ENCODE measurements at regions not wholly inside any gene's neighbourhood (a gene's known extent, or its start where the extent isn't known, plus 50 kb on each side); places are given as distances from the start of the nearest gene placed in this dataset.

DNA sequence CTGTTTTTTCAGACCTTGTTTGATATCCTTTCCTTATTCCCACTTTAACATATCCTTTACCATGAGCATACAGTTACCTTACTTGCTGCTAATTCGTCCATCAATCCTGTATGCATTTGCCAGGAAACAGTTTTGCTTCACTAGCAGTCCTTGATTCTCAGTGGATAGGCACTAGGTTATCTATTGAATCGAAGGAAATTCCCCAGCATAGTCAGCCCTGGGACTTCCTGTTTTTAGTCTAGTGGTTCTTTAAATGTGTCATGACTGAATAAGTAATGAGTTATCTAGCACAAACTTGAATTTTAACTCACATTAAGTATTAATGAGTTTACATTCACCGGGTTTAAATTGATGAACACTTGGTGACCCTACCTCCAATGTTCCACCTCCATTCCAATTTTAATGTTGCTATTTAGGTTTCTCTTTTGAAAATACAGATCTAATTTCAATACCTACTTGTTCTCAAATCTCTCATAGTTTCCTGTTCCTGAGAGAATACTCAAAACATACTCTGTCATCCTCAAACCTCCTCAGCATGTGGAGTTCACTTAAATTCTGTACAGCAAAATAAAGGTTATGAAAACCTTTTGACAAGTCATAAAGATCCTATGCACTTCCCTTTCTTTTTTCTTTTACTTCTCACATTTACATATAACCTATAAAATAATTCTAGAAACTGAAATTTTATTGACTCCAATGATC, 1375.1 kb upstream of the TENM4 start:
- Mint-ChIP-seq H3K27ac (no peak overlapping the region), H3K36me3 (ENCODE audit: low read depth) (no peaks in the 10 kb centered on the region), H3K27me3 (ENCODE audit: low read depth) (no peaks in the 10 kb centered on the region), H3K9me3 (no peaks in the 10 kb centered on the region), H3K4me3 (no peak overlapping the region), H3K4me1 (ENCODE audit: low read depth) (no peaks in the 10 kb centered on the region)
- DNase-seq (ENCODE audit: low spot score): no peak

DNA sequence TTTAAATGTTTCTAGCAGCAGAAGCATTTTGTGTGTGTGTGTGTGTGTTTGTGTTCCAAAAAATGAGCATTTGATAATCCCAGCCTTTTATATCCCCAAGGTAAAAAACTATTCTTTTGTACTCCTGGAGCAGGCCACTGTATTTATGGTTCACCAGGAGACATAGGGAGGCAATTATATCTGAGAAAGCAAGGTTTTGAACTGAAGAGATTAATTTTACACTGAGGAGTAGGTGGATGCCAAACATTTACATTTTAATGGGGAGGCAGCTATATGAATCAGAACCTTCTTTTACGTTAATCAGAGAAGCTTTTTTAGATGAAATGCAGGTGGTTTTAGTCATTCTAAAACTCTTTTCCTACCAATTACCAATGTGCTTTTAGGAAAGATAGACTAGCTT, 1374.0 kb upstream of the TENM4 start:
- Mint-ChIP-seq H3K27ac (no peak overlapping the region), H3K4me3 (no peak overlapping the region), H3K4me1 (ENCODE audit: low read depth) (no peaks in the 10 kb centered on the region), H3K9me3 (no peaks in the 10 kb centered on the region), H3K36me3 (ENCODE audit: low read depth) (no peaks in the 10 kb centered on the region), H3K27me3 (ENCODE audit: low read depth) (no peaks in the 10 kb centered on the region)
- no peak for DNase-seq (ENCODE audit: low spot score)

DNA sequence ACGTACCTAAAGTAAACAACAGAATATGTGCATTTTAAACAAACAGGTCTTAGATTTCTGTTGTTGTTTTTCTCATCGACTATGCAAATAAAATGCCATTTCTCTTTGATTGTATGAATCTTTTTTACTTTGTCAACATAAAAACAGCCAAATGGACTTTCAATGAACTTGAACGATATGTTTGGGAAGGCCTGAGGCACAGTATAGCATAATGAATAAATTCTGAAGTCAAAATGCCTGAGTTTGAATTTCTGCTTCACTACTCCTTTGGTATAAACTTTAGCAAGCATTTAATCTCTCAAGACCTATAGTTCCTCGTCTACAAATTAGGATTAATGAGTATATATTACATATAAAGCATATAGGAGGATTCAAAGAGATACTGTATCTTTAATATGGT, 1369.9 kb upstream of the TENM4 start:
- Mint-ChIP-seq H3K9me3 (no peaks in the 10 kb centered on the region), H3K27me3 (ENCODE audit: low read depth) (no peaks in the 10 kb centered on the region), H3K4me3 (no peak overlapping the region), H3K36me3 (ENCODE audit: low read depth) (no peaks in the 10 kb centered on the region), H3K27ac (no peak overlapping the region), H3K4me1 (ENCODE audit: low read depth) (no peaks in the 10 kb centered on the region)
- DNase-seq (ENCODE audit: low spot score): no peak

DNA sequence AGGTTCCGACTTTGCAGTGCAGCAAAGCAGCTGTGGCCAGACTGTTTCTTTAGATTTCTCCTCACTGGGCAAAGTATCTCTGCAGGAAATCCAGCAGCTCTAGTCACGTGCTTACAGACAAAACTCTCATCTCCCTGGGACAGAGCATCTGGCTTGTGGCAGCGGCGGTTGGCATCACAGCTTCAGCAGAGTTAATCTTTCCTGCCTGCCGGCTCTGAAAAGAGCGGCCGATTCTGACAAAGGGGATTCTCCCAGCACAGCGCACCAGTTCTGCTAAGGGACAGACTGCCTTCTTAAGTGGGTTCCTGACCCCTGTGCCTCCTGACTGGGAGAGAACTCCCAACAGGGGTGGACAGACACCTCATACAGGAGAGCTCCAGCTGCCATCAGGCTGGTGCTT, 1357.3 kb upstream of the TENM4 start:
- no peak overlapping the region for H3K4me3 Mint-ChIP-seq
- DNase-seq (ENCODE audit: low spot score): no peak
- H3K27me3 Mint-ChIP-seq (ENCODE audit: low read depth): no peaks in the 10 kb centered on the region
- H3K9me3 Mint-ChIP-seq: peaks cover 42% of the 10 kb centered on the region
- no peak overlapping the region for H3K27ac Mint-ChIP-seq
- no peaks in the 10 kb centered on the region for H3K36me3 Mint-ChIP-seq (ENCODE audit: low read depth)
- H3K4me1 Mint-ChIP-seq (ENCODE audit: low read depth): no peaks in the 10 kb centered on the region

DNA sequence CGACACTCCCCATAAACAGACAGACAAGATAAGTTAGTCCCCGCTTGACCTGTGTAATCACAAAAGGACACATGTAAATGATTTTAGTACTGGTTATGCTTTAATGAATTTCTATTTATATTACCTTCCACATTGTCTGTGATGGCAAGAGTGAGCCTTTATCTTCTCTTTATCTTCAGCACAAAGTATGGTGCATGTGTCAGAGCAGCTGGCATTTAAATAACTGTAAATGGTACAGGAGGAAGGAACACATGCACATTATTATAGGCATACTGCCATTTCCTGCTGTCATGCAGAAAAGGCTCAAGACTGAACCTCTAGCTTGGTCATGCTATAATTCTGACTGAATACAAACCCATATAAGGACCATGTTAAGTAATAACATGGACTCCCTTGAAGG, 1342.7 kb upstream of the TENM4 start:
- Mint-ChIP-seq H3K36me3 (ENCODE audit: low read depth) (no peaks in the 10 kb centered on the region), H3K4me3 (no peak overlapping the region), H3K4me1 (ENCODE audit: low read depth) (no peaks in the 10 kb centered on the region), H3K9me3 (peaks cover 38% of the 10 kb centered on the region), H3K27ac (no peak overlapping the region), H3K27me3 (ENCODE audit: low read depth) (no peaks in the 10 kb centered on the region)
- DNase-seq (ENCODE audit: low spot score): no peak

DNA sequence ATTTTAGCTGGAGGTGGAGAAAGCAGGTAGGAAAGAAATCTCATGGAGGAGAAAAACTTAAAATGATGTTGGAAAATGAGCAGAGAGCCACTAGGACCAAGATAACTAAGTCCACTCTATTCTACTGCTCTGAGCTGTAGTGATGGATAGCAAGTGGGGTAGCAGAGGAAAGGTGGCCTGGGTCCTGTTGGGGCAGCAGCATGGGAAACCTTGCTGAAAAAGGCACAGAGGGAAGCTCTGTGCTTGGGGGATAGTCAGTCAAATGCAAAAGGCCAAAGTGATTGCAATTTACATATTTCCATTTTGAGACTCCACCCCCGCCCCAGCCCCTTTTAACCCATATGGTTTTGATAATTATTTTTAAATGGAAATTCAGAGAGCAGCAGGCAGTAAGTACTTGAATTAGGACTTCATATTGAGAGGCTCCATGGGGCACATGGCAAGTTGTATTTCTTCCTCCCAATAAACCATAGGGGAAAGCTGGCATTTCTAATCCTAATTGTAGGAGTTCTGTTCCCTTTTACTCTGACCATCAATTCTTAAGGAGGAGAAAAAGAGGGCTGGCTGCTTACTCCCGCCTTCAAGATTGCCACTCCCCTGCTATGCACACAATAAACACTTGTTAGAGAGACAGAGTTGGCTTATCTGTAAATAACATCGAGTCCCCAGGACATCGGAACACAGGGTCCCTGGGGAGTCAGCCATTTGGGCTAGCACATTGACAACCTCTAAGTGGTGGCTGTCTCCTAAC, 1341.5 kb upstream of the TENM4 start:
- Mint-ChIP-seq H3K27ac (no peak overlapping the region), H3K4me1 (ENCODE audit: low read depth) (no peaks in the 10 kb centered on the region), H3K9me3 (peaks cover 32% of the 10 kb centered on the region), H3K36me3 (ENCODE audit: low read depth) (no peaks in the 10 kb centered on the region), H3K27me3 (ENCODE audit: low read depth) (no peaks in the 10 kb centered on the region), H3K4me3 (no peak overlapping the region)
- no peak for DNase-seq (ENCODE audit: low spot score)

DNA sequence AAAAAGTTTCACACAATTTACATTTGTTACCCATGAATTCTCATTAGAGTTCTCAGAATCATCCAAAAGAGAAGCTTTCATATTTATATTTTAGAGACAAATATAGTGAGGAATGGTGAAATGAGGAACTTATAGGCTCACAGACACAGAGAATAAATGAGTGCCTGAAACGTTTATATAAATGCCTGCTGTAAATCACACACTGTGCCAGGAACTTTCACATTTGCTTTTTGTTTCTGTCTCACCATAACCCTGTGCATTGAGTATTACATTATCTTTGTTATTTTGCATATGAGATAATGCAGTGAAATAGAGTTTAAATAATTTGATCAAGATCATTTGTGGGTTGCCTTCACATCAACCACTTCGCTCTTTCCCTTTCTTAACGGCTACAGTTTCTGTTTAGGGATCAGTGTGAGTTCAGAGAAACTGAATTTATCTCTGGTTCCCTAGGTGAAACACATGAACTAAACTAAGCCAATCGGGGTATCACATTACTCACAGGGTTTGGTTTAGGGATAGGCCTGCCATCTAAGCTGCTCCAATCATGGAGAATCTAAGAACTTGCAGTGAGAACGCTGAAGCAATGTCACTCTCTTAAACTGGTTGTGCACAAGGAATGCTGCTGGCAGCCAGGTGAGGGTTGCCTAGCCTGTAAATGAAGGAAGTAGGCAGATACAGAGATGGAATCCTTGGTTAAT, 1339.2 kb upstream of the TENM4 start:
- no peak for DNase-seq (ENCODE audit: low spot score)
- H3K36me3 Mint-ChIP-seq (ENCODE audit: low read depth): no peaks in the 10 kb centered on the region
- H3K9me3 Mint-ChIP-seq: peaks cover 27% of the 10 kb centered on the region
- no peaks in the 10 kb centered on the region for H3K4me1 Mint-ChIP-seq (ENCODE audit: low read depth)
- H3K4me3 Mint-ChIP-seq: no peak overlapping the region
- H3K27ac Mint-ChIP-seq: no peak overlapping the region
- H3K27me3 Mint-ChIP-seq (ENCODE audit: low read depth): no peaks in the 10 kb centered on the region

DNA sequence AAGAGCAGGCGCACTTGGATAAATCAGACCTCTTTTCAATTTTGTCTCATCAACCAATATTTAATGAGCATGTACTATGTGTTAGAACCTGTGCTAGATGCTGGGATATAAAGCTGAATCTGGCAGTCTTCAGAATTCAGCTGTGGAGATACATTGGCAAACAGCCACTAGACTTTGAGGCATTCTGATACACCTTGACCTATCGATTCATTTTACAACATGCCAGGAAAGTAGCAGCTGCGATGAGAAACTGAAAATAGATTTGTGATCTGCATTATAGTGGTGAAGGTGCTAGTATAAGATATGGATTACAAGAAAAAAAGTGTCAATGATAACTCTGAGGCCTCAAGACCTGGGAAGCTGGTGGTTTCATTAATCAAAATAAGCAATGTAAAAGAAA, 1338.1 kb upstream of the TENM4 start:
- peaks cover 21% of the 10 kb centered on the region for H3K9me3 Mint-ChIP-seq
- no peak overlapping the region for H3K27ac Mint-ChIP-seq
- DNase-seq (ENCODE audit: low spot score): no peak
- H3K27me3 Mint-ChIP-seq (ENCODE audit: low read depth): no peaks in the 10 kb centered on the region
- H3K4me3 Mint-ChIP-seq: no peak overlapping the region
- no peaks in the 10 kb centered on the region for H3K36me3 Mint-ChIP-seq (ENCODE audit: low read depth)
- H3K4me1 Mint-ChIP-seq (ENCODE audit: low read depth): no peaks in the 10 kb centered on the region

DNA sequence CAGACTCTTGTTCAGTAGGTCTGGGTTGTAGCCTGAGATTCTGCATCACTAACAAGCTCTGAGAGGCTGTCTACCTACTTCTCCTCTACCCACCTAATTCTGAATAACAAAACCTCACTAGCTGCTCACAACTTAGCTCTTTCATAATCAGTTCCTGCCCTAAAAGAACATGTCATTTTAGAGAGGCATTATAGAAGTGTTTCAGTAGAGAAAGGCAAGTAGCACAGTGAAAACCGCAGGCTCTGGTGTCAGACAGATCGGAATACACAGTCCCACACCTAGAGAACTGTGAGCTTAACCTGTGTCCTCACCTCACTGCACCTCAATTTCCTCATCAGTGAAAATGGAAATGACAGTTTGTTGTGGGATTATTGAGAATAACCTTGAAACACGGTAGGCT, 1337.6 kb upstream of the TENM4 start:
- Mint-ChIP-seq H3K27me3 (ENCODE audit: low read depth) (no peaks in the 10 kb centered on the region), H3K9me3 (peaks cover 18% of the 10 kb centered on the region), H3K36me3 (ENCODE audit: low read depth) (no peaks in the 10 kb centered on the region), H3K27ac (no peak overlapping the region), H3K4me3 (no peak overlapping the region), H3K4me1 (ENCODE audit: low read depth) (no peaks in the 10 kb centered on the region)
- no peak for DNase-seq (ENCODE audit: low spot score)

DNA sequence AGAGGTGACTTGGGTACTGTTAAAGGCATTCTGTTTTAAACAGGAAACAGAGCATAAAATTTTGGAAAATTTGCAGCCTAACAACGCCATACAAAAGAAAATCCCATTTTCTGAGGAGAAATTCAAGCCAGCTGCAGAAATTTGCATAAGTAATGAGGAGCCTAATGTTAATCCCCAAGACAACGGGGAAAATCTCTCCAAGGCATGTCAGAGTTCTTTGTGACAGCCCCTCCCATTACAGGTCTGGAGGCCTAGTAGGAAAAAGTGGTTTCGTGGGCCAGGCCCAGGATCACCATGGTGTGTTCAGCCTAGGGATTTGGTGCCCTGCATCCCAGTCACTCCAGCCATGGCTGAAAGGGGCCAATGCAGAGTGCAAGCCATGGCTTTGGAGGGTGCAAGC, 1333.1 kb upstream of the TENM4 start:
- Mint-ChIP-seq H3K4me3 (no peak overlapping the region), H3K36me3 (ENCODE audit: low read depth) (no peaks in the 10 kb centered on the region), H3K27me3 (ENCODE audit: low read depth) (no peaks in the 10 kb centered on the region), H3K4me1 (ENCODE audit: low read depth) (no peaks in the 10 kb centered on the region), H3K9me3 (peaks cover 23% of the 10 kb centered on the region), H3K27ac (no peak overlapping the region)
- no peak for DNase-seq (ENCODE audit: low spot score)

DNA sequence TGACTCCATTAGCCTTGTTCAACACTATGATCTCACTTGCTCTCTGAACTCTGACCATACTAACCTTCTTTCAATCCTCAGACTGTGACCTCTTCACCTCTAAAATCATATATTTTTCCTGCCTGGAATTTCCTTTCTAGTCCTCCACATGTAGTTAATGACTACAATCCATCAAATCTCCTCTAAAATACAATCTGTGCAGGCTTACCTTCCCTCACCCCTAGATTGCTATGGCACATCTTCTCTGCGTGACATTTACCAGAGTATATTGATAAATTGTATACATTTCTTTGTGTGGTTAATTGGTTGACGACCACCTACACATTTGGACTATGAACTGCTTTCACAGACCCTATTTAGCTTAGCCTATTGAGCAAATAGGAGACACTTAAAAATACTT, 1330.2 kb upstream of the TENM4 start:
- no peak overlapping the region for H3K27ac Mint-ChIP-seq

DNA sequence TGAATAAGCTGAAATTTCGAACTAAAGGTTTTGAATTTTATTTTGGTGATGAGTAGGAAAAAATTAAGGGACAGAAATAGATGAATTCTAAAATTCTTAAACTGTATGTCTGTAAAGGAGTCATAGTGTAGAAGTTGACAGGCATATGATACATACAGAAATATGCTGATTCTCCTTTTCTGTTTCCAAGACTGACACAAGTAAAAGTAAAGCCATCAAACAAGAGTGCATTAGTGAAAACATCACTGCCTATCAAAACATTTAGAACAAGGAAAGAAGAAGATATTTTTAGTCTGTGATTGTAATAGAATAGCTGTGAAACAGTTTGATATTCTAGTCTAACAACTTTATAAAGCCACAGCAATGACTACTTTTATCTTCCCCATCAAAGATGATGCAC, 1318.0 kb upstream of the TENM4 start:
- no peak for DNase-seq (ENCODE audit: low spot score)
- Mint-ChIP-seq H3K4me3 (no peak overlapping the region), H3K36me3 (ENCODE audit: low read depth) (no peaks in the 10 kb centered on the region), H3K4me1 (ENCODE audit: low read depth) (no peaks in the 10 kb centered on the region), H3K27ac (no peak overlapping the region), H3K27me3 (ENCODE audit: low read depth) (no peaks in the 10 kb centered on the region), H3K9me3 (peaks cover 22% of the 10 kb centered on the region)

More for the DNA sequence above, 1330.2 kb upstream of the TENM4 start:
- no peak overlapping the region for H3K4me3 Mint-ChIP-seq
- H3K36me3 Mint-ChIP-seq (ENCODE audit: low read depth): no peaks in the 10 kb centered on the region
- no peaks in the 10 kb centered on the region for H3K4me1 Mint-ChIP-seq (ENCODE audit: low read depth)
- DNase-seq (ENCODE audit: low spot score): no peak
- peaks cover 23% of the 10 kb centered on the region for H3K9me3 Mint-ChIP-seq
- no peaks in the 10 kb centered on the region for H3K27me3 Mint-ChIP-seq (ENCODE audit: low read depth)

DNA sequence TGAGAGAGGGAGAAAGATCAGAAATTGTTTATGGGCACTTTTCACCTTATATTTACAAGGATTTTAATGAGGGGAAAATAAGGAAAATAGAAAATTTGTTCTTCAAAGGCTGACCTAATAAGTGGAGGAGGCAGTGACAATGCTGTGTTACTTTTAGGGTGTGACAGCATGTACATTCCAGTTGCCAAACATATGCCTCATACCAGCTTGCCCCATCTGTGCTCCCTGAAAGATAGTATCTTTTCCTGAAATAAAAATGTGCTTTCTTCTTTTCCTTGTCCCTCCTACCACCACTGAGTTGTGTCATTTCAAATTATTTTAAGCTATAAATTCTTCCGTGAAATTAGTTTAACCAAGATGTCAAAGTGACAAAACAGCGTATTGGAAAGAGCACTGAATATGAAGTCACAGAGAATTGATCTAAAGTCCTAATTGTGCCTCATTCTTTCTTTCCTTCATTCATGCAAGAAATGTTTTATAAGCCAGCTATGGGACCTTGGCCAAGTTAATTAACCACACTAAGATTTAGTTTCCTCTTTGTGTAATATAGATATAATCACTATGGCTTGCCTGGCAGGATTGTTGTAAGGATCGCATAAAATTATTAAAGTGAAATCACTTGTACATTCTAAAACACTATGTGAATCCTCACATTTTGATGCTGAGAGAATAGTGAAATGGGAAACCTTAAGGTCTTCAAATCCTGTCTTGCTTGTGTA, 1307.5 kb upstream of the TENM4 start:
- Mint-ChIP-seq H3K4me1 (ENCODE audit: low read depth) (no peaks in the 10 kb centered on the region), H3K27ac (no peak overlapping the region), H3K9me3 (peaks cover 5% of the 10 kb centered on the region), H3K36me3 (ENCODE audit: low read depth) (no peaks in the 10 kb centered on the region), H3K4me3 (no peak overlapping the region), H3K27me3 (ENCODE audit: low read depth) (no peaks in the 10 kb centered on the region)
- no peak for DNase-seq (ENCODE audit: low spot score)

DNA sequence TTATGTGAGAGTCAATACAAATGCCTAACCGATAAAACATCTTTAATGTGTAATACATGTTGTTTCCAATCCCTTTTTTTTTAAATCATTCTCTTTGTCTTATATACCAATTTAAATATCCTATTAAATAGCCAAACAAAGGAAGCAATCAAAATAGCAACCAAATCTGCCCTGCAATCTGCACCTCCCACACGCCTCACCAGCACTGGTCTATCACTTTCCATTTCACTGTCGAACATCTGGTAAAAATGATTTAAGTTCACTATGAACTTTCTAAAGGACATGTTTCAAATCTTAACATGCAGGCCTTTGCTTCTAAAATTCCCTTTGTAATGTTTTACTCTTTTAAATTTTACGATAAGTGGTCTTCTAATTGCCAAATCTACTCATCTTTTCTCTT, 1305.5 kb upstream of the TENM4 start:
- Mint-ChIP-seq H3K9me3 (peaks cover 13% of the 10 kb centered on the region), H3K27me3 (ENCODE audit: low read depth) (no peaks in the 10 kb centered on the region), H3K36me3 (ENCODE audit: low read depth) (no peaks in the 10 kb centered on the region), H3K4me3 (no peak overlapping the region), H3K27ac (no peak overlapping the region), H3K4me1 (ENCODE audit: low read depth) (no peaks in the 10 kb centered on the region)
- DNase-seq (ENCODE audit: low spot score): no peak

Data from T-helper 2 cell treated with Interferon-gamma antibody and Interleukin-4, amounts not matched to agents 5 μg/mL and 100 μg/mL, for 36 hours (primary cell).